ENCODE measurements at regions not wholly inside any gene's neighbourhood (a gene's known extent, or its start where the extent isn't known, plus 50 kb on each side); places are given as distances from the start of the nearest gene placed in this dataset.

GRCh38 chr12:75921622-75922289 is 109.8 kb downstream of the PHLDA1 start (continued):
- TF ChIP-seq, protein P1, sequence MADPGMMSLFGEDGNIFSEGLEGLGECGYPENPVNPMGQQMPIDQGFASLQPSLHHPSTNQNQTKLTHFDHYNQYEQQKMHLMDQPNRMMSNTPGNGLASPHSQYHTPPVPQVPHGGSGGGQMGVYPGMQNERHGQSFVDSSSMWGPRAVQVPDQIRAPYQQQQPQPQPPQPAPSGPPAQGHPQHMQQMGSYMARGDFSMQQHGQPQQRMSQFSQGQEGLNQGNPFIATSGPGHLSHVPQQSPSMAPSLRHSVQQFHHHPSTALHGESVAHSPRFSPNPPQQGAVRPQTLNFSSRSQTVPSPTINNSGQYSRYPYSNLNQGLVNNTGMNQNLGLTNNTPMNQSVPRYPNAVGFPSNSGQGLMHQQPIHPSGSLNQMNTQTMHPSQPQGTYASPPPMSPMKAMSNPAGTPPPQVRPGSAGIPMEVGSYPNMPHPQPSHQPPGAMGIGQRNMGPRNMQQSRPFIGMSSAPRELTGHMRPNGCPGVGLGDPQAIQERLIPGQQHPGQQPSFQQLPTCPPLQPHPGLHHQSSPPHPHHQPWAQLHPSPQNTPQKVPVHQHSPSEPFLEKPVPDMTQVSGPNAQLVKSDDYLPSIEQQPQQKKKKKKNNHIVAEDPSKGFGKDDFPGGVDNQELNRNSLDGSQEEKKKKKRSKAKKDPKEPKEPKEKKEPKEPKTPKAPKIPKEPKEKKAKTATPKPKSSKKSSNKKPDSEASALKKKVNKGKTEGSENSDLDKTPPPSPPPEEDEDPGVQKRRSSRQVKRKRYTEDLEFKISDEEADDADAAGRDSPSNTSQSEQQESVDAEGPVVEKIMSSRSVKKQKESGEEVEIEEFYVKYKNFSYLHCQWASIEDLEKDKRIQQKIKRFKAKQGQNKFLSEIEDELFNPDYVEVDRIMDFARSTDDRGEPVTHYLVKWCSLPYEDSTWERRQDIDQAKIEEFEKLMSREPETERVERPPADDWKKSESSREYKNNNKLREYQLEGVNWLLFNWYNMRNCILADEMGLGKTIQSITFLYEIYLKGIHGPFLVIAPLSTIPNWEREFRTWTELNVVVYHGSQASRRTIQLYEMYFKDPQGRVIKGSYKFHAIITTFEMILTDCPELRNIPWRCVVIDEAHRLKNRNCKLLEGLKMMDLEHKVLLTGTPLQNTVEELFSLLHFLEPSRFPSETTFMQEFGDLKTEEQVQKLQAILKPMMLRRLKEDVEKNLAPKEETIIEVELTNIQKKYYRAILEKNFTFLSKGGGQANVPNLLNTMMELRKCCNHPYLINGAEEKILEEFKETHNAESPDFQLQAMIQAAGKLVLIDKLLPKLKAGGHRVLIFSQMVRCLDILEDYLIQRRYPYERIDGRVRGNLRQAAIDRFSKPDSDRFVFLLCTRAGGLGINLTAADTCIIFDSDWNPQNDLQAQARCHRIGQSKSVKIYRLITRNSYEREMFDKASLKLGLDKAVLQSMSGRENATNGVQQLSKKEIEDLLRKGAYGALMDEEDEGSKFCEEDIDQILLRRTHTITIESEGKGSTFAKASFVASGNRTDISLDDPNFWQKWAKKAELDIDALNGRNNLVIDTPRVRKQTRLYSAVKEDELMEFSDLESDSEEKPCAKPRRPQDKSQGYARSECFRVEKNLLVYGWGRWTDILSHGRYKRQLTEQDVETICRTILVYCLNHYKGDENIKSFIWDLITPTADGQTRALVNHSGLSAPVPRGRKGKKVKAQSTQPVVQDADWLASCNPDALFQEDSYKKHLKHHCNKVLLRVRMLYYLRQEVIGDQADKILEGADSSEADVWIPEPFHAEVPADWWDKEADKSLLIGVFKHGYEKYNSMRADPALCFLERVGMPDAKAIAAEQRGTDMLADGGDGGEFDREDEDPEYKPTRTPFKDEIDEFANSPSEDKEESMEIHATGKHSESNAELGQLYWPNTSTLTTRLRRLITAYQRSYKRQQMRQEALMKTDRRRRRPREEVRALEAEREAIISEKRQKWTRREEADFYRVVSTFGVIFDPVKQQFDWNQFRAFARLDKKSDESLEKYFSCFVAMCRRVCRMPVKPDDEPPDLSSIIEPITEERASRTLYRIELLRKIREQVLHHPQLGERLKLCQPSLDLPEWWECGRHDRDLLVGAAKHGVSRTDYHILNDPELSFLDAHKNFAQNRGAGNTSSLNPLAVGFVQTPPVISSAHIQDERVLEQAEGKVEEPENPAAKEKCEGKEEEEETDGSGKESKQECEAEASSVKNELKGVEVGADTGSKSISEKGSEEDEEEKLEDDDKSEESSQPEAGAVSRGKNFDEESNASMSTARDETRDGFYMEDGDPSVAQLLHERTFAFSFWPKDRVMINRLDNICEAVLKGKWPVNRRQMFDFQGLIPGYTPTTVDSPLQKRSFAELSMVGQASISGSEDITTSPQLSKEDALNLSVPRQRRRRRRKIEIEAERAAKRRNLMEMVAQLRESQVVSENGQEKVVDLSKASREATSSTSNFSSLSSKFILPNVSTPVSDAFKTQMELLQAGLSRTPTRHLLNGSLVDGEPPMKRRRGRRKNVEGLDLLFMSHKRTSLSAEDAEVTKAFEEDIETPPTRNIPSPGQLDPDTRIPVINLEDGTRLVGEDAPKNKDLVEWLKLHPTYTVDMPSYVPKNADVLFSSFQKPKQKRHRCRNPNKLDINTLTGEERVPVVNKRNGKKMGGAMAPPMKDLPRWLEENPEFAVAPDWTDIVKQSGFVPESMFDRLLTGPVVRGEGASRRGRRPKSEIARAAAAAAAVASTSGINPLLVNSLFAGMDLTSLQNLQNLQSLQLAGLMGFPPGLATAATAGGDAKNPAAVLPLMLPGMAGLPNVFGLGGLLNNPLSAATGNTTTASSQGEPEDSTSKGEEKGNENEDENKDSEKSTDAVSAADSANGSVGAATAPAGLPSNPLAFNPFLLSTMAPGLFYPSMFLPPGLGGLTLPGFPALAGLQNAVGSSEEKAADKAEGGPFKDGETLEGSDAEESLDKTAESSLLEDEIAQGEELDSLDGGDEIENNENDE (IDR thresholded peaks at IDR 0.05; ENCODE audit: low read depth, low read length) = no peak
- TF ChIP-seq NFYB (IDR thresholded peaks at IDR 0.05; ENCODE audit: extremely low read depth, insufficient read length) (no peak), SNIP1 (IDR thresholded peaks at IDR 0.05; ENCODE audit: low read depth) (no peak), RFX7 (CRISPR knock-in tag; IDR thresholded peaks at IDR 0.05) (no peak)
